HG02610 (cell line): ENCODE measurements at regions not wholly inside any gene's neighbourhood (a gene's known extent, or its start where the extent isn't known, plus 50 kb on each side); places are given as distances from the start of the nearest gene placed in this dataset.
"Not testable (repeated sequence)": the region's sequence is repeated elsewhere in the genome, so short reads cannot be mapped to it uniquely, and the experiment has no call there.

Experiments used
- ATAC-seq: cut with Tn5 transposase; IDR thresholded peaks from one replicate; pipeline ENCODE4 v1.9.1; 2021; ENCODE audit warnings: mild to moderate bottlenecking, moderate library complexity; ENCODE audit not compliant: unreplicated experiment

DNA sequence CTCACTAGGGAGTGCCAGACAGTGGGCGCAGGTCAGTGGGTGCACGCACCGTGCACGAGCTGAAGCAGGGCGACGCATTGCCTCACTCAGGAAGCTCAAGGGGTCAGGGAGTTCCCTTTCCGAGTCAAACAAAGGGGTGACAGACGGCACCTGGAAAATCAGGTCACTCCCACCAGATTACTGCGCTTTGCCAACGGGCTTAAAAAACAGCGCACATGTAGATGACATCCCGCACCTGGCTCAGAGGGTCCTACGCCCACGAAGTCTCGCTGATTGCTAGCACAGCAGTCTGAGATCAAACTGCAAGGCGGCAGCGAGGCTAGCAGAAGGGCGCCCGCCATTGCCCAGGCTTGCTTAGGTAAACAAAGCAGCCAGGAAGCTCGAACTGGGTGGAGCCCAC, 428.5 kb upstream of the SLC39A10 start:
- not testable (repeated sequence) for ATAC-seq

DNA sequence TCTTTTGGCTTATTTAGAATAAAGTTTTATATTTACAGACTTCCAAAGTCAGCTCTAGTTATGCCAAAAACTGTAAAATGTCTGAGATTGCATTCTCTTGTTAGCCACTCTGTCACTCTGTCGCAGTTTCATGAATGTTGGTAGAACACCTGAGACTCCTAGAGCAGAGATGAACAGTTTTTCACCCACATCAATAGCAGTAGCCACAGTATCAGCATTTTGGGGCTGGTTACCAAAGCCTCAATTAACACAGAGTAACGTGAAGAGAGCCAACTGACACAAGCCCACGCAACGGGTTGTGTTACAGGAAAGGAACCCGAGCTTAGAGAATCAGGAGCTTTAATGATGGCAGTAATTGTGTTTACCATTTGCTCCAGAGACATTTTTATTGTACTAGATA, 443.0 kb upstream of the SLC39A10 start:
- no peak for ATAC-seq

DNA sequence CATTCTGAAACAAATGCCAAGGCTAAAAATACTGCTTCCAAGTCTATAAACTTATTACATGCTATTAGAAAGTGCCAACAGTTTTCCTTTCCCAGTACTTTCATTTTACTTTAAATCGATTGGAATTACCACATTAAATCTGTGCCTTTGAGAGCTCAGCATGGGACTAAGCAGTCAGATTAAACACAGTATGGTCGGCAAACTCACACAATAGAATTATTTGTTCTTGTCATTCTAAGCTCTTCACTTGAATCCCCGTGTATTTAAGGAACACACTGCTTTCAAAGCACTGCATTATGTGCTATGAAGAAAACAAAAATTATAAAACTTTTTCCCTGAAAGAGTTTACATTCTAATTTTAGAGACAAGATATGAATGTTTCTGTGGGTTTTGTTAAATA, 444.4 kb upstream of the SLC39A10 start:
- ATAC-seq, result no peak

DNA sequence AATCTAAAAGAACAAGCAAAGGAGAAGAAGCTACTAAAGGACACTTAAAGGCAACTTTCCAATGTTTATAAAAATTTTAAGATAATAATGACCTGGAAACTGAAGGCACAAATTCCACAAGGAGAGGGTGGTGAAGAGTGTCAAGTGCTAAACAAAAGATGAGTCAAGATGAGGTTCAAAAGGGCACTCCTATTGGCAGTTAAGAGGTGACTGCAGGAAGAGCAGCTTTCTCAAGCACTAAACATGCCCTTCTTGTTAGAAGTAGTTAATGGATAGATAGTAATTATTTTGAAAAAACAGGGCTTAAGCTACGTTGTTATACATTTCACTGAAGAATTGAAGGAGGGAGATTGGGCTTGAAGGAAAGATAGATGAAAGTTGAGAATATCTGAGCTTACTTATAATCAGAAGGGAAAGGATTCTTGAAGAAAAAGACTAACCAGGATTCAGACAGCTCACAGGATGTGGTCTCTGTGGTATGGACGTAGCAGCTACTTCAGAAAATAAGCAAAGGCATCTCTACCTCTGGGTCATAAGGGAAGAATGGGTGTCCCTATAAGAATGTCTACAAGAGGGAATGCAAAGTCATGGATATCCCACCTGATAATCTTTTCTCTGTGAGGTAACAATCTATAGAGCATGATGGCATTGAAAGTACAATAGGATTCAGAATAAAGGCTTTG, 454.7 kb upstream of the SLC39A10 start:
- ATAC-seq, result peak; percentile 54

DNA sequence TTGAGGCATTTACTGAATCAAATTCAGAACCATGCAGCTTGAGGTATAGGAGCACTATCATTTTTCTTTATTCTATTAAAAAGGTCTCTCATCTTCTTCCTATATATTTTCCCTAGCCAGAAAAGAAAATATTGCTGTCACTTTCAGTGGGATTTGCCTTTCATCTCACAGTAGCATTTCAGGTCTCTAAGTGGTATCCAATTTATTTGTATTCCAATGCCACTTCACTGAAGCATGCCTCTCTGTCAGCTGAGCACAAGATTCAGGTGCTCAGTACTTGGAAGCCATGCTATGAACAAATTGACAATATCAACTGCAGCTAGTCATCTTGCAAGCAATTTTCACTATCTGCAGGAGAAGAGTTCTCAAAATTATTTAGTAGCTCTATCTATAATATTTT, 457.2 kb upstream of the SLC39A10 start:
- ATAC-seq, result no peak

DNA sequence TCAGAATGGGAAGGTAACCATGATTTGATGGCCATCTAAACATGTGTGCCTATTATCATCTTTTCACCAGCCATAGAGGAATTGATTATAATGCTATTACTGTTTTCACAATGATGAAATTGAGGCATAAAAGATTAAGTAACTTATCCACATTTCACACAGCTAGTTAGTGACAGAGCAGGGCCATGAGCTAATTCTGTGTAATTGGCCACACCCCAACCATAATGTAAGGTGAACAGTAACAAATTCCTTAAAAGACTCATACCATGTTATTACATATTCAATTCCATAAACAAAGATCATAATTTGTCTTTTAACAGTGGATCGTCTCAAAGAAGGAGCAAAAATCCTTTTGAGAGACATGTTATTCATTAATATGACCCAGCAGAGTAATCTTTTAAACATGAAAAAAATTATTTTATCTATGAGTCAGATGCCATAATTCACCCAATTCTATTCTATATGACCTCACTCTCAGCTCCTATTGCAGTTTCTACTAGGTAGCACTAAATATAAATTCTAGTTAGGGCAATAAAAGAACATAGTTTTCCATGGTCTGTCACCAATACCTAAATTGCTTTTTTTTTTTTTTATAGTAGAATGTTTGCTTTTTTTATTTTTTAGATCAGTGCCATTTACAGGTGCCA, 475.8 kb upstream of the SLC39A10 start:
- ATAC-seq, result no peak

DNA sequence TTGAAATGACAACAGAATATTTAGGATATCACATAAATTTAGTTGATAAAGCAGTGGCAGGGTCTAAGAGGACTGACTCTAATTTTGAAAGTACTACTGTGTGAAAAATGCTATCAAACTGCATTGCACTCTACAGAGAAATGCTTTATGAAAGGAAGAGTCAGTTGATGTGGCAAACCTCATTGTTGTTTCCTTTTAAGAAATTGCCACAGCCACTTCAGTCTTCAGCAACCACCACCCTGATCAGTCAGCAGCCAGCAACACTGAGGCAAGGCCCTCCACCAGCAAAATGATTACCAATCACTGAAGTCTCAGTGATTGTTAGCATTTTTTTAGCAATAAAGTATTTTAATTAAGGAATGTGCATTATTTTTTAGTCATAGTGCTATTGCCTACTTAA, 488.7 kb upstream of the SLC39A10 start:
- no peak for ATAC-seq

DNA sequence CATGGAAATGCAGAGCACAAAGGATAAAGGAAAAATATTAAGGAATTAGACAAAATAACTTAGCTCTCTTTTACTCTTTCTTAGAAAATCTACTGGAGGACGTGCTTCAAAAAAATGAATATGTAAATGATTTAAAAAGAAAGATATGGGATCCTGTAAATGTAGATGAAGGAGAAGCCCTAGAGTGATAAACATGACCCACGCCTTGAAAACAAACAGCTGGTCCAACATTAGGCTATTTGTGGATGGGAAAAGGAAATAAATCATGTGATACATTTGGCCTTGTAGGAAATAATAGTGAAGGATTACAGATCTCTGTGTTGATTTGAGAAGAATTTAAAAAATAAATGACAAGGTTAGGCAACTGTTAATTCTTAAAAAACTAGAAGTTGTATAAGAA, 492.1 kb upstream of the SLC39A10 start:
- ATAC-seq, result no peak

DNA sequence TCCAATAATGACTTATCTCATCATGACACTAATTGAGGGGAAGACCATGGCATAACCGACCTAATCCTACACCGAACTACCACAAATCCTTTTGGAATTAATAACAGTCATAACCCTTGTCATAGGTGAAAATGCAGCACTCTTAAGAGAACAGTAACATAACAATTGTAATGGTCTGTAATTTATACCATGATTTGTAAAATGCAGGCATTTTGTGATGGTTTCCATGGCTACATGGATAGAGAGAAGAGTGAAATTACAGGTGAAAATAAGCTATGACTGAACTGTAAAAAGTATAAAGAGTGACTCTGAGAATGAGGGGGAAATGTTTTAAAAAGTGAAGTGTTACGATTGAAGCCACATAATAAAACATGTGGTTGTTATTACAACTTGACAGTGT, 494.1 kb upstream of the SLC39A10 start:
- no peak for ATAC-seq

DNA sequence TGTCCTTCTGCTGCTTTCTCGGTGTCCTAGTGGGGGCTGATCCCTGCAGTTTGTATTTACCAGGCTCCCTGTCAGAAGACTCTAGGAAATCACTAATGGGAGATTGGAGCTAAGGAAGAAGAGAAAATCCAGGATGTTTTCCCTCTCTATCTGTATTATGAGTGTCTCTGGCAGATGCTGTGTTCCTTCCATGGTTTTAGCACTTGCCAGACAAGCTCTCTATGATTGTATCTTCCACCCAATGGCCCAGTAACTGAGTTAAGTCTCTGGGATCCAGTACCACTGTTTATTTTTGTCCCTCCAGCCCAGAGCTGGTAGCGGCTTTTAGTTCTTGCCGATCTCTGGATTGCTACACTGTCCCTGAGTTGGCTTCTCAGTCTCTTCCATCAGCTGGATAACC, 494.8 kb upstream of the SLC39A10 start:
- no peak for ATAC-seq

DNA sequence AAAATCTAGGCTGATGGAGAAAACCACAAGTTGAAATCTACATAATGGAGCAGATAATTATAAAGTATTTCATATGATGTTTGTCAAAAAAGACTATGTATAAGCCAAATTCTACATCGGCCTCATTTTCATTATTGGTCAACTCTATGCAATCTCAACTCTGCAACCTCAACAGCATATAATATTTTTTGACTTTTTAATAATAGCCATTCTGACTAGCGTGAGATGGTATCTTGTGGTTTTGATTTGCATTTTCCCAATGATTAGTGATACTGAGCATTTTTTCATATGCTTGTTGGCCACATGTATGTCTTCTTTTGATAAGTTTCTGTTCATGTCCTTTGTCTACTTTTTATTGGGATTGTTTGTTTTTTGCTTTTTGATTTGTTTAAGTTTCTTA, 496.1 kb upstream of the SLC39A10 start:
- no peak for ATAC-seq

DNA sequence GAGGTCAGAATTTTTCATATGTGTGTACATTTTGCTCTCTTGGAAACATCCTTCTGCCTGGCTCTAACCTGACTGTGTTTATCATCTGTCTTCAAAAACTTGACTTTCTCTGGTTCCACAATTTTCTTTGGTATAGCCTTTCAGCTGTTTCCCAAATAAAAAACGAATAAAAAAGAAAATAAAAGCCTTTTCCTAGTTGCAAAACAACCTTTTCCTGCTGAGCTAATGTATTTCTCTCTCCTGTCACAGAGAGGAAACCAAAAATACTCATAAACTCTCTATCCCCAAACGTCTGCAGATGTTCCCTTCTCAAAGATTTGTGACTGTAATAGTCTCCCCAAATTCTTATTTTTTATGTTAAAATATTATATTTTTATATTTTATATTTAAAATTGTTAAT, 505.3 kb upstream of the SLC39A10 start:
- no peak for ATAC-seq

DNA sequence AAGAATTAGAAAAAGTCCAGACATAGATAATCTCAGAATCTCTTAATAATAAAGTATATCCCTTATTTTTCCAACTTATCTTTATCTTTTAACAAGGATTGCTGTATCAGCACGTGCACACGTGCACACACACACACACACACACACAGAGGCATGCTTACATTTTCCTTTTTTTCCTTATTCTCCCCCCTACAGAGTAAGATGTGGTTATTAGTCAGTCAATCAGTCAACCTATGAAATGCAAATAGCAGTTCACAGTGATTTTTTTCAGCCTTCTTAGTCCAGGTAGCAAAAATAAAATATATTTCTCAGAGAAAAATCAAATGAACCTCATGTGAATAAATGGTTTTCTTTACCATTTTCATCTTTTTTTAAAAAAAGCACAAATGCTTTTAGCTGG, 506.2 kb upstream of the SLC39A10 start:
- no peak for ATAC-seq

DNA sequence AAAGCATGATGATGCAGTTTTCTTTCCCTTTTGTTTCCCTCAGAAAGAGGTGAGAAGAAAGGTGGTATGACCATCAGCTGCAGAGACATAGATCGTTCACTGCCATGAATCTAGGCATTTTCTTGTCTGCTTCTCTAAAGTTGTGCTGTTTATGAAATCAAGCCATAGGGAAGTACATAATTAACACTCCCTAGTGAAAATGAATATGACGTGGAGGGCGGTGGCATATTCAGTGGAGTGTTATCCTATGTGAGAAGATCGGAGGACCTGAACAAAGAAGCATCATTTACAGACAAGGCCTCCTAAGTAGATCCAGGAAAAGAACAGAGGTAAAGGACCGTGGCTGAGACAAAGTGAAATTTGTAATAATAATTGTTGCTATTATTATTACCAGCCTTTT, 509.0 kb upstream of the SLC39A10 start:
- no peak for ATAC-seq

DNA sequence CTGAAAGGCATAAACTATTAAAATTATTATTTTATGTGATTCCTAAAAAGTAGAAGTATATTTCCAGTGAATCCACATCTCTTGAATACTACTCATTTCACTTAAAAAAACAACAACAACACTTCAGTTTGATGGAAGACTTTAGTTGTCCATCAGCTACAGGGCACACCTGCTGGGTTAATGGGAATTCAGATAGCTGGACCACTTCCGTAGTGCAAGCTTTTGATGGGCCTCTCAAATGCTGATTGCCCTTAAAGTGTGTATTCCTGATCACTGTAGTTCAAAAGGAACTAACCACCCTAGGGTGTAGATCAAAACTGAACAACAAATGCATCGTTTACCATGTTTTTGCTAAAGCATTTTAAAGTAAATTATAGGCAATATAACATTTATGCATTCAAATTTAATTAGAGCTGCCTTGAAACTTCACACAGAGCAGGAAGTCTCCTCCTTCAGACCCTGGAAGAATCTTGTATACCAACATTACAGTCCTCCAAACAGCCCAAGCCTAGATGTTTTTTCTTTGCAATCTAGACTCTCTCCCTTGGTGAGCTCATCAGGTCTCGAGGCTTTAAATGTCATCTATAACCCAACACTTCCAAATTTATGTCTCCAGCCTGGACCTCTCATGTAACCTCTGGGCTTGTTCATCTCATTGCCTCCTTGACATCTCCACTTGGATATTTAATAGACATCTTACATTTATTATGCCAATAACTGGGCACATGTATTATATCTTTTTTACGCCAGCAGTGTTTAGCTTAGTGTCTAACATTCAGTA, 510.1 kb upstream of the SLC39A10 start:
- no peak for ATAC-seq

DNA sequence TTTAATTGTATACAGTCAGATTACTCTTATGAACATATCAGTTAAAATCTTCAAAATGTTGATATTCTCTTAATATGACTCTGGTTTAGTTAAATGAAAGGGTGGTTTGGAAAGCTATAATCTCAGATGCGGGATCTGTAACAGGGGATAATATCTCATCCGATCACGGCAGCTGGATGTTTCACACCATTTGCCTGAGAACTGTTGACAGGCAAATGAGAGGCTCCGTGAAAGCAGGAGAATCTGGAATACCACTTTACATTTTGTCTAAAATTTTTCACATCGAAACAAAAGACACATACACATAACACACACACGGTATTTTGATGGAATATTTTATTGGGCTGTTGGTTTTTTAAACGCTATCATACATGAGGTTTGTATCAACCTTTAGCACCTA, 518.6 kb upstream of the SLC39A10 start:
- ATAC-seq, result no peak

DNA sequence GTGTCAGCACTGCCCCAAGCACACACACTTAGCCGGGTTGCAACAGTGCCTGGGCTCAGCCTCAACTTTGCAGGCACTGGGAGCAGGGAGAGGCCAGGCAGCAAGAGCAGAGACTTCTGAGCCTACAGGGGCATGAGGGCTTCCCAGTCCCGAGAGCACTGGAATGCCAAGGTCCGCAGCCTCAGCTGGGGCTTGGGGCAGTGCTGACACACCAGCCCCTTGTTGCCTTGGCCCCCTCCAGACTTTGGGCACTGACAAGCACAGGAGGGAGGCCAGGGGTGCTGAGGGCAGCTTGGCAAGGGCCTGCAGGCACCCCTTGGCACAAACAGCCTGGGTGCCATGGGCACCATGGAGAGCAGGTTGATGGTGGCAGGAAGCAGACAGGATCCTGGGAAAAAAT, 531.1 kb upstream of the SLC39A10 start:
- ATAC-seq, result not testable (repeated sequence)

DNA sequence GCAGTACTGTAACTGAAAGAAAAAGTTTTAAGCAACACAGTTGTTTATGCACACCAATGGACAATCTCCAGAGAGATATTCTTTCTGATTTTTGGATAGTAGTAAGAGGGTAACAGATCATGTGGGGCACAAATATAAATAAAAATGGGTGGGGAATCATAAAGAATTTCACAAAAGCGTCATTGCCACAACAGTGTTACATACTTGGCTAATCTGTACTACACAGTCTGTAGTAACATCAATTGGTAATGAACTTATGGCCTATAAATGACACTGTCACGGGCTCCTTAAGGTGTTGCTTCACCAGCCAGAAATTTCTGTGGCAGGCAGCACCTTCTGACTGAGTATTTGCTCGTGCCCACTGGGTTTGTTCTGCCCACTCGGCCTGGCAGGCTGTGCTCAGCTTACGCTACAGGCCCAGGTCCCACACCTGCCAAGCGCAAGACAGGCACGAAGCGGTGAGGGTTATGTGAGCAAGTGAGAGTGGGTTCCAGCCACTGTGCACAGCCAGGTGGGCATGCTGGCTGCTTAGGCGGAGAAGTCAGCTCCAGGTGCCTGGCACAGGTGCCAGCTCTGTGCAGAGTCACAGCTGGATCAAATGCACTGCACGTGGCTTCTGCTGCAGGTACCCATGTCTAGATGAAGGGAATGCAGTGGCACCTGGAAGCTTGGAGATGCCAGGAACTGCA, 532.5 kb upstream of the SLC39A10 start:
- no peak for ATAC-seq

DNA sequence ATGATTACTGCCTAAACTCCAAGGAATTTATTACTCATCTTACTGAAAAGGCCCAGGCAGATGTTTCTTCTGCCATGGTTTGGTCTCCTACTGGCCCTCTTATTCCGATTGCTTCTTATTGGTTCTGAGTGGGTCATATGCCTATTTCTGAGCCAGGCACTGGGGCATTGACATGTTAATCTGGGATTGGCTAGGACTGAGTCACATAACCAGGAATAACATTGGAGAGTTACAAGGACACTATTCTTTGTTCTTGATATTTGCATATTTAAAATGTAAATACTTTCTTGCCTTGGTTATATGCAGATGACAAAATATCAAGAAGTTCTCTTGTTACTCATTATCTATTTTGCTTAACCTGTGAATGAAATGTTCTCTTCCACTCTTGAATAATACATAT, 534.4 kb upstream of the SLC39A10 start:
- ATAC-seq, result no peak

DNA sequence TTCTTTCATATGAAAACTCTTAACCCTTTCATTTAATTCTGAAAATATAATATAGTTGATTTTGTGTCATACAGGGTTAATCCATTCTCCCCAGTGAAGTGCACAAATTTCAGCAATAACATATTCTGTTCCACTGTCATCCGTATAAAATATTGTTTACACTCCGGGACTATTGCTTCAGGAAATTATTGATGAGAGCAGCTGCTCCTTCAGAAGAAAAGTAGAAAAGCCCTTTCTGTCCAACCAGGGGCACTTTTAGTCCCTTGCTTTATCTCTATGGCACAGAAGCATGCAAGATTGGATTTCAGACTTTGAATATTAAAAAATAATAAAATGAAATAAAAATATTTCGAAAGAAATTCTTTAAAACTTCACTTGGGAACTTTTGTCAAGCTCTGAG, 535.7 kb upstream of the SLC39A10 start:
- ATAC-seq, result no peak

DNA sequence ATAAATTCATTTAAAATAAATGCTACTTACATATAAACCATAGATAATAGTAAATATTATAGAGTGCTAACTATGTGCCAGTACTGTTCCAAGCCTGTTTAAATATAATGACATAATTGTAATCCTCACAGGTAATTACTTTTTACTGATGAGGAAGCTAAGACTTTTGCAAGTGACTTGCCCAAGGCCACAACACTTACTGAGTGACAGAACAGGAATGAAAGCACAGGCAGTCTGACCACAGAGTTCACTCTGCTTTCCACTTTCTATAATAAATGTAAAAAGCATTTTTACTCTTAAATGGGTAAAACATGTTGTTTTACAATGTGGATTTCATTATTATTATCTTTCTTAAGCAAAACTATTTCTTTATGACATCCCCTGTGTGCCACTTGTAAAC, 537.8 kb upstream of the SLC39A10 start:
- ATAC-seq, result no peak

DNA sequence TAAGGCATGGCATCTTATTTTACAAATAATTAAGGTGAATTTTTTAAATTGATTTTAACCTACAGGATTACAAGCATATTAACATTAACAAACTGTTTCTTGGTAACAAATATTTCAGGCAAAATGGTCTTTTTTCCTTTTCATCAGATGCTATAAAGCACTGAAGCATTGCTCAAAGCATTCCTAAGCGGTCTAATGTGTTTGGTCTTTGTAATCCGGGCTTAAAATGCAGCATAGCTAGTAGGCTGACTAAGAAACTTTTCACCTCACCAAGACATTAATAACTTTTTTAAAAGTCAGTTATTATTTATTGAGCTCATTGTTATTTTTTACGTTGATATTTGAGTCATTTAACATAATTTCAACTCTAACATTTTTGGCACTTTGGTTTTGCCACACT, 538.8 kb upstream of the SLC39A10 start:
- no peak for ATAC-seq
